Effector memory CD8-positive, alpha-beta T cell (primary cell): ENCODE measurements at regions not wholly inside any gene's neighbourhood (a gene's known extent, or its start where the extent isn't known, plus 50 kb on each side); places are given as distances from the start of the nearest gene placed in this dataset.

ENCODE experiments used
- ATAC-seq: fragments of 150-1000 bp; cut with Tn5 transposase; replicated peaks from 2 replicates; pipeline ENCODE4 v1.10.0; 2021; ENCODE audit warnings: mild to moderate bottlenecking, moderate library complexity
- DNase-seq, 3 experiments: peaks; one replicate each; pipeline ENCODE4 v3.0.0; 2021
- H3K27ac Mint-ChIP-seq, 2 donors: one replicate each; pipeline ENCODE4 v1.8.0; 2022; ENCODE audit warnings: mild to moderate bottlenecking in 2 of 2, mixed read lengths in 2 of 2, moderate library complexity in 2 of 2
- H3K27me3 Mint-ChIP-seq, 2 donors: one replicate each; pipeline ENCODE4 v1.8.0; 2022; ENCODE audit warnings: mixed read lengths in 2 of 2
- H3K36me3 Mint-ChIP-seq: one replicate; pipeline ENCODE4 v1.8.0; 2022; ENCODE audit warnings: mild to moderate bottlenecking, moderate library complexity, mixed read lengths; ENCODE audit not compliant: insufficient read depth
- H3K4me1 Mint-ChIP-seq, 2 donors: one replicate each; pipeline ENCODE4 v1.8.0; 2022; ENCODE audit warnings: low read depth in 2 of 2, mixed read lengths in 2 of 2
- H3K4me3 Mint-ChIP-seq, 2 donors: one replicate each; pipeline ENCODE4 v1.8.0; 2022; ENCODE audit warnings: mild to moderate bottlenecking in 2 of 2, mixed read lengths in 2 of 2, moderate library complexity in 2 of 2
- H3K9me3 Mint-ChIP-seq, 2 donors: one replicate each; pipeline ENCODE4 v1.8.0; 2022; ENCODE audit warnings: mixed read lengths in 2 of 2

GRCh38 chr18:46385124-46385523, 271.9 kb downstream of the LOXHD1 start:
- no peak overlapping the region for H3K4me3 Mint-ChIP-seq
- ATAC-seq: no peak

GRCh38 chr18:46386788-46387187, 270.2 kb downstream of the LOXHD1 start:
- peaks cover 13% of the 10 kb centered on the region in 2 donors for H3K27me3 Mint-ChIP-seq
- no peak overlapping the region for H3K4me3 Mint-ChIP-seq
- ATAC-seq (no peak), DNase-seq (no peak)
- no peaks in the 10 kb centered on the region for H3K9me3 Mint-ChIP-seq
- no peaks in the 10 kb centered on the region for H3K36me3 Mint-ChIP-seq
- peaks cover 0 to 4% of the 10 kb centered on the region in 2 donors for H3K4me1 Mint-ChIP-seq
- peak overlapping the region in 1 of 2 donors; percentile 70 for H3K27ac Mint-ChIP-seq

More at GRCh38 chr18:46385124-46385523, 271.9 kb downstream of the LOXHD1 start:
- DNase-seq: no peak
- no peaks in the 10 kb centered on the region for H3K9me3 Mint-ChIP-seq
- no peak overlapping the region for H3K27ac Mint-ChIP-seq
- peaks cover 0 to 7% of the 10 kb centered on the region in 2 donors for H3K4me1 Mint-ChIP-seq
- peaks cover 13% of the 10 kb centered on the region in 2 donors for H3K27me3 Mint-ChIP-seq
- no peaks in the 10 kb centered on the region for H3K36me3 Mint-ChIP-seq

- no peaks in the 10 kb centered on the region for H3K36me3 Mint-ChIP-seq
- H3K27me3 Mint-ChIP-seq: peaks cover 13% of the 10 kb centered on the region in 2 donors
Measured at GRCh38 chr18:46387441-46388131, 269.4 kb downstream of the LOXHD1 start.

GRCh38 chr18:46388286-46388685, 268.7 kb downstream of the LOXHD1 start:
- H3K27me3 Mint-ChIP-seq: peaks cover 13% of the 10 kb centered on the region in 2 donors
- H3K9me3 Mint-ChIP-seq: no peaks in the 10 kb centered on the region
- peaks cover 0 to 4% of the 10 kb centered on the region in 2 donors for H3K4me1 Mint-ChIP-seq
- DNase-seq (no peak), ATAC-seq (no peak)
- H3K27ac Mint-ChIP-seq: no peak overlapping the region
- no peaks in the 10 kb centered on the region for H3K36me3 Mint-ChIP-seq
- H3K4me3 Mint-ChIP-seq: no peak overlapping the region

More at GRCh38 chr18:46387441-46388131, 269.4 kb downstream of the LOXHD1 start:
- H3K27ac Mint-ChIP-seq: no peak overlapping the region
- H3K4me1 Mint-ChIP-seq: peaks cover 0 to 4% of the 10 kb centered on the region in 2 donors
- ATAC-seq (no peak), DNase-seq (no peak)
- no peak overlapping the region for H3K4me3 Mint-ChIP-seq
- no peaks in the 10 kb centered on the region for H3K9me3 Mint-ChIP-seq

GRCh38 chr18:46392576-46392975, 264.4 kb downstream of the LOXHD1 start:
- Mint-ChIP-seq H3K27me3 (no peaks in the 10 kb centered on the region), H3K9me3 (peaks cover 0 to 12% of the 10 kb centered on the region in 2 donors), H3K36me3 (peaks cover 8% of the 10 kb centered on the region), H3K4me3 (no peak overlapping the region), H3K4me1 (peaks cover 11 to 19% of the 10 kb centered on the region in 2 donors), H3K27ac (no peak overlapping the region)
- DNase-seq (no peak), ATAC-seq (no peak)

- Mint-ChIP-seq H3K36me3 (peaks cover 14% of the 10 kb centered on the region), H3K9me3 (peaks cover 0 to 18% of the 10 kb centered on the region in 2 donors), H3K27ac (peak overlapping the region in 1 of 2 donors; percentile 44), H3K4me3 (no peak overlapping the region), H3K4me1 (peaks cover 15 to 25% of the 10 kb centered on the region in 2 donors), H3K27me3 (no peaks in the 10 kb centered on the region)
- DNase-seq: no peak
- no peak for ATAC-seq
Measured at GRCh38 chr18:46393230-46393629, 263.8 kb downstream of the LOXHD1 start.

- Mint-ChIP-seq H3K9me3 (peaks cover 0 to 18% of the 10 kb centered on the region in 2 donors), H3K4me1 (peaks cover 15 to 25% of the 10 kb centered on the region in 2 donors), H3K4me3 (no peak overlapping the region), H3K27me3 (no peaks in the 10 kb centered on the region), H3K36me3 (peaks cover 14% of the 10 kb centered on the region), H3K27ac (peak overlapping the region in 1 of 2 donors; percentile 44)
- DNase-seq (no peak), ATAC-seq (no peak)
Measured at GRCh38 chr18:46393961-46394360, 263.1 kb downstream of the LOXHD1 start.

- peaks cover 19 to 33% of the 10 kb centered on the region in 2 donors for H3K4me1 Mint-ChIP-seq
- H3K4me3 Mint-ChIP-seq: no peak overlapping the region
- peak overlapping the region in 1 of 2 donors; percentile 51 for H3K27ac Mint-ChIP-seq
- no peak for ATAC-seq
- H3K36me3 Mint-ChIP-seq: peaks cover 14% of the 10 kb centered on the region
- DNase-seq: no peak
- H3K27me3 Mint-ChIP-seq: no peaks in the 10 kb centered on the region
- H3K9me3 Mint-ChIP-seq: peaks cover 0 to 18% of the 10 kb centered on the region in 2 donors
Measured at GRCh38 chr18:46395795-46396194, 261.2 kb downstream of the LOXHD1 start.

GRCh38 chr18:46397174-46397573, 259.8 kb downstream of the LOXHD1 start:
- peaks cover 19 to 33% of the 10 kb centered on the region in 2 donors for H3K4me1 Mint-ChIP-seq
- H3K4me3 Mint-ChIP-seq: peak overlapping the region in 1 of 2 donors; percentile 0

GRCh38 chr18:46398005-46398404, 259.0 kb downstream of the LOXHD1 start:
- Mint-ChIP-seq H3K27ac (peak overlapping the region; percentile 27 to 51), H3K36me3 (peaks cover 14% of the 10 kb centered on the region), H3K9me3 (peaks cover 0 to 18% of the 10 kb centered on the region in 2 donors), H3K4me1 (peaks cover 19 to 33% of the 10 kb centered on the region in 2 donors), H3K27me3 (peaks cover 0 to 3% of the 10 kb centered on the region in 2 donors), H3K4me3 (peak overlapping the region; percentile 0 to 3)
- DNase-seq: peak; percentile 4 to 12 (median 8)
- peak; percentile 70 for ATAC-seq

More at GRCh38 chr18:46397174-46397573, 259.8 kb downstream of the LOXHD1 start:
- peak overlapping the region; percentile 27 to 51 for H3K27ac Mint-ChIP-seq
- H3K27me3 Mint-ChIP-seq: no peaks in the 10 kb centered on the region
- DNase-seq: no peak
- ATAC-seq: peak; percentile 46
- peaks cover 0 to 18% of the 10 kb centered on the region in 2 donors for H3K9me3 Mint-ChIP-seq
- peaks cover 14% of the 10 kb centered on the region for H3K36me3 Mint-ChIP-seq

GRCh38 chr18:46398625-46399024, 258.4 kb downstream of the LOXHD1 start:
- Mint-ChIP-seq H3K4me1 (peaks cover 19 to 33% of the 10 kb centered on the region in 2 donors), H3K9me3 (peaks cover 0 to 18% of the 10 kb centered on the region in 2 donors), H3K27ac (peak overlapping the region; percentile 27 to 51), H3K36me3 (peaks cover 14% of the 10 kb centered on the region), H3K4me3 (no peak overlapping the region), H3K27me3 (peaks cover 5 to 8% of the 10 kb centered on the region in 2 donors)
- DNase-seq: no peak
- no peak for ATAC-seq

GRCh38 chr18:46399303-46399702, 257.7 kb downstream of the LOXHD1 start:
- H3K4me3 Mint-ChIP-seq: no peak overlapping the region
- DNase-seq (no peak), ATAC-seq (no peak)
- H3K4me1 Mint-ChIP-seq: peaks cover 19 to 28% of the 10 kb centered on the region in 2 donors
- peaks cover 14% of the 10 kb centered on the region for H3K36me3 Mint-ChIP-seq
- peak overlapping the region in 1 of 2 donors; percentile 56 for H3K27ac Mint-ChIP-seq
- peaks cover 0 to 18% of the 10 kb centered on the region in 2 donors for H3K9me3 Mint-ChIP-seq
- peaks cover 5 to 8% of the 10 kb centered on the region in 2 donors for H3K27me3 Mint-ChIP-seq

GRCh38 chr18:46400449-46400848, 256.6 kb downstream of the LOXHD1 start:
- Mint-ChIP-seq H3K36me3 (peaks cover 14% of the 10 kb centered on the region), H3K9me3 (peaks cover 0 to 18% of the 10 kb centered on the region in 2 donors), H3K27me3 (peaks cover 14 to 16% of the 10 kb centered on the region in 2 donors), H3K27ac (no peak overlapping the region), H3K4me1 (peaks cover 19 to 31% of the 10 kb centered on the region in 2 donors), H3K4me3 (no peak overlapping the region)
- ATAC-seq (no peak), DNase-seq (no peak)
